ENCODE measurements at regions not wholly inside any gene's neighbourhood (a gene's known extent, or its start where the extent isn't known, plus 50 kb on each side); places are given as distances from the start of the nearest gene placed in this dataset.

DNA sequence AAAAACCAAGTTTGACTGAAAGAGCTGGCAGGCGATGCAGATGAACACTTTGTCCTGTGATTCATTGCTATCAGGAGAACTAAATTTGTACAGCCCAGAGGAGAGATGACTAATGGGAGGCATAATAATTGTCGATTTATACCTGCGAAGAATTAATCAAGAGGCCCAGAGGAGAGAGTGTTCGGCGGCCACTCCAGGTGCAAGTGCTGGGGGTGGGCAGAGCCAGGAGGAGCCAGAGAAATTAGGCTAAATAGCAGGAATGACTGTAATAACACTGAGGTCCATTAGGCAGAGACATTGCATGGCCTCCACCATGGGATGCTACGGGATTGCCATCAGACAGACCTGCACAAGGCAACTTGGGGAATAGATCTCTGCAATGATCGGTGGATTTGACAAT is 107.7 kb upstream of the UQCRFS1 start:
- TF ChIP-seq POLR2A (IDR thresholded peaks at IDR 0.05) (no peak), CTCF (IDR thresholded peaks at IDR 0.05) (no peak)
